ENCODE measurements at regions not wholly inside any gene's neighbourhood (a gene's known extent, or its start where the extent isn't known, plus 50 kb on each side); places are given as distances from the start of the nearest gene placed in this dataset.

- Histone ChIP-seq H3K9me3 (no peaks in the 10 kb centered on the region), H3K27ac (no peak overlapping the region), H3K27me3 (no peaks in the 10 kb centered on the region), H3K4me1 (no peaks in the 10 kb centered on the region), H3K36me3 (no peaks in the 10 kb centered on the region), H3K4me3 (replicated peaks in 1 of 3) (no peak overlapping the region)
- no peak for DNase-seq
- TF ChIP-seq, protein P1, sequence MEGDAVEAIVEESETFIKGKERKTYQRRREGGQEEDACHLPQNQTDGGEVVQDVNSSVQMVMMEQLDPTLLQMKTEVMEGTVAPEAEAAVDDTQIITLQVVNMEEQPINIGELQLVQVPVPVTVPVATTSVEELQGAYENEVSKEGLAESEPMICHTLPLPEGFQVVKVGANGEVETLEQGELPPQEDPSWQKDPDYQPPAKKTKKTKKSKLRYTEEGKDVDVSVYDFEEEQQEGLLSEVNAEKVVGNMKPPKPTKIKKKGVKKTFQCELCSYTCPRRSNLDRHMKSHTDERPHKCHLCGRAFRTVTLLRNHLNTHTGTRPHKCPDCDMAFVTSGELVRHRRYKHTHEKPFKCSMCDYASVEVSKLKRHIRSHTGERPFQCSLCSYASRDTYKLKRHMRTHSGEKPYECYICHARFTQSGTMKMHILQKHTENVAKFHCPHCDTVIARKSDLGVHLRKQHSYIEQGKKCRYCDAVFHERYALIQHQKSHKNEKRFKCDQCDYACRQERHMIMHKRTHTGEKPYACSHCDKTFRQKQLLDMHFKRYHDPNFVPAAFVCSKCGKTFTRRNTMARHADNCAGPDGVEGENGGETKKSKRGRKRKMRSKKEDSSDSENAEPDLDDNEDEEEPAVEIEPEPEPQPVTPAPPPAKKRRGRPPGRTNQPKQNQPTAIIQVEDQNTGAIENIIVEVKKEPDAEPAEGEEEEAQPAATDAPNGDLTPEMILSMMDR (IDR thresholded peaks at IDR 0.05) = no peak
- TF ChIP-seq POLR2A (IDR thresholded peaks at IDR 0.05) = no peak
- intact Hi-C loops (cut with DNase I) = no loop called here
- 78 to 80% methylated on average over 3 of the region's 3 CpGs for WGBS, 2 donors
Observed at GRCh38 chr4:129883996-129884395, 788.0 kb downstream of the C4orf33 start.

DNA sequence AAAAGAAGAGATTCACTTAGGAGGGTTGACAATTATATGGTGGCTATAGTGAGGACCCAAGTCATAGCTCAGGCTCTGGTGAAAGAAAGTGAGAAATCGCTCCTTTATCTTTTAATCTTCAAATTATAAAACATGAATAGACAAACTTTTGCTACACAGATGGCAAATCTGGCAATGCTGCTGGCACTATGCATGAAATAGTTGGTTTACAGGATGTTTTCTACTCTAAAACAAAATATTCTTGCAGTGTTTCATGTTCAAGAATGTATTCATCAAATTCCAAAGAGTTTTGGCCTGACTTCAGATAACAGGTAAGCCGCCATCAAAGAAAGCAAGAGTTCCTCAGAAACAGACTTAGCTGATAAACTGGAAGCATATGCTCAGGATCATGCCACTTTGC is 801.2 kb downstream of the C4orf33 start:
- WGBS, 2 donors = 88 to 89% methylated on average over 2 of the region's 2 CpGs
- intact Hi-C loops (cut with DNase I) = no loop called here
- H3K9me3 ChIP-seq = no peaks in the 10 kb centered on the region
- no peak overlapping the region for H3K4me3 ChIP-seq (replicated peaks in 1 of 3)
- DNase-seq = no peak
- H3K27ac ChIP-seq = no peak overlapping the region
- no peaks in the 10 kb centered on the region for H3K4me1 ChIP-seq
- H3K36me3 ChIP-seq = no peaks in the 10 kb centered on the region
- TF ChIP-seq, protein P1 (IDR thresholded peaks at IDR 0.05) = no peak
- no peak for TF ChIP-seq POLR2A (IDR thresholded peaks at IDR 0.05)
- H3K27me3 ChIP-seq = no peaks in the 10 kb centered on the region

DNA sequence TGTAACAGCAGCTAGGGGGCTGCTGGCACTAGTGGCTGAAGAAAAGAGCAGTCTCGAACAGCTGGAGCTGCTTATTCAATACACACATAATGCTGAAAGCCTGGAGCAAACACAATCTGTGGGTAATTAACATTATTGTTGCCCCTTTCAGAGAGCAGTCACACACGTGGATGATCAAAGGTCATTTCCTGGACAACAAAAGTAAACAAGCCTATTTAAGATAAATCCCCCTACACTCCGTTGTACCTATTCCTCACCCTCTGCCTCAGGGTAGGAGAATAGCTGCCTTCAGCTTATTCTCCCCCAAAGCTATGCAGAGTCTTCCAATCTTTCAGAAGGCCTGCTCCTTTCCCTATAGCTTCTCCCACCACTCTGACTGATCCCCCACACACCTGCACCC is 803.9 kb downstream of the C4orf33 start:
- 60 to 66% methylated on average over 3 of the region's 3 CpGs for WGBS, 2 donors
- intact Hi-C loops (cut with DNase I) = no loop called here
- H3K4me3 ChIP-seq (replicated peaks in 1 of 3) = no peak overlapping the region
- DNase-seq = no peak
- no peaks in the 10 kb centered on the region for H3K9me3 ChIP-seq
- H3K36me3 ChIP-seq = no peaks in the 10 kb centered on the region
- H3K27ac ChIP-seq = no peak overlapping the region
- no peaks in the 10 kb centered on the region for H3K27me3 ChIP-seq
- H3K4me1 ChIP-seq = no peaks in the 10 kb centered on the region
- TF ChIP-seq, protein P1 (IDR thresholded peaks at IDR 0.05) = no peak
- no peak for TF ChIP-seq POLR2A (IDR thresholded peaks at IDR 0.05)

DNA sequence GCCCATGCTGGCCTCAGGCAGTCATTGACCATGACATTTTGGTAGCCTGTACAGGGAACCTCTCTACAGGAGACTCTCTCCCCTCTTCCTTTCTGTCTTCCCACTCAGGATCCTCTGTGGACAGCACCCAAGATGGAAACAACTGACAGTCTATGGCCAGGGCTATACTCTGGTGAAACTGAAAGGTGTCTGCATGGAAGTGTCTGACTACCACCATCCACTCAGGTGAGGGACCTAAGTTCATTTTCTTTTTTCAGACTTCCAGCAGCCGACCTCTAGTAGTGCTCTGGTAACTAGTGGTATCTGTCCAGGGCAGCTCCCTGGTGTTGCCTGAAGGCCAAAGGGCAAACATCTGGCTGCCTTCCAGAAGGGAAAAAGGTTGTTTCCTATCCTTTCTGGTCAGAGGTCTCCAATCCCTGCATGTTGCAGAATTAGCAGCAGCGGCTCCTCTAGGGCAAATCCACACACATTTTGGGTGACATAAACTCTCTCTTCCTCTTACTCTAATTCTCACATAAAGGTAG is 804.5 kb downstream of the C4orf33 start:
- no peaks in the 10 kb centered on the region for H3K9me3 ChIP-seq
- H3K36me3 ChIP-seq = no peaks in the 10 kb centered on the region
- no peaks in the 10 kb centered on the region for H3K4me1 ChIP-seq
- no peak for TF ChIP-seq POLR2A (IDR thresholded peaks at IDR 0.05)
- TF ChIP-seq, protein P1 (IDR thresholded peaks at IDR 0.05) = no peak
- H3K4me3 ChIP-seq (replicated peaks in 1 of 3) = no peak overlapping the region
- no peaks in the 10 kb centered on the region for H3K27me3 ChIP-seq
- H3K27ac ChIP-seq = no peak overlapping the region
- 66 to 75% methylated on average over 2 of the region's 2 CpGs for WGBS, 2 donors
- intact Hi-C loops (cut with DNase I) = no loop called here
- no peak for DNase-seq

GRCh38 chr4:129901205-129901604 is 805.3 kb downstream of the C4orf33 start:
- H3K9me3 ChIP-seq = no peaks in the 10 kb centered on the region
- no peak overlapping the region for H3K4me3 ChIP-seq (replicated peaks in 1 of 3)
- no peak overlapping the region for H3K27ac ChIP-seq
- H3K27me3 ChIP-seq = no peaks in the 10 kb centered on the region
- intact Hi-C loops (cut with DNase I) = no loop called here
- H3K36me3 ChIP-seq = no peaks in the 10 kb centered on the region
- no peak for TF ChIP-seq POLR2A (IDR thresholded peaks at IDR 0.05)
- TF ChIP-seq, protein P1 (IDR thresholded peaks at IDR 0.05) = no peak
- no peak for DNase-seq
- no peaks in the 10 kb centered on the region for H3K4me1 ChIP-seq
- WGBS, 2 donors = 29 to 35% methylated on average over 1 of the region's 1 CpG
